HepG2 (cell line): ENCODE measurements at regions not wholly inside any gene's neighbourhood (a gene's known extent, or its start where the extent isn't known, plus 50 kb on each side); places are given as distances from the start of the nearest gene placed in this dataset.

Experiments
- ATAC-seq: fragments of 200-7000 bp; cut with Tn5 transposase; 3 replicates; pipeline ENCODE4 v1.9.1; 2020; ENCODE audit warnings: mild to moderate bottlenecking, moderate library complexity
- BruUV-seq: library from RNA; stranded (reverse); fragments of 400-500 nt; replicated peaks from 2 replicates; lab custom pipeline; 2021; lab: Mats Ljungman, UMichigan
- CTCF ChIA-PET: fragments of 300-600 bp; formaldehyde crosslinking; extraction: SDS; loops from one replicate; lab custom pipeline; 2021; ENCODE audit warnings: low total read pairs, inconsistent platforms, low intra/inter-chr PET ratio; lab: Yijun Ruan, JAX
- POLR2A ChIA-PET: fragments of 350-600 bp; sonication (Branson Sonifier 250); formaldehyde crosslinking; loops from one replicate; lab custom pipeline; 2020; ENCODE audit warnings: antibody characterized with exemption, inconsistent platforms; lab: Yijun Ruan, JAX
- DNase-seq: peaks from one replicate; pipeline ENCODE4 v3.0.0-alpha.2; 2015; ENCODE audit warnings: low spot score
- FAIRE-seq: peaks from 3 replicates; lab custom pipeline; 2011; peaks lifted over from hg19 to GRCh38; lab: Jason Lieb, UNC
- H2AFZ ChIP-seq: one replicate; pipeline ENCODE4 v1.6.1; 2011; ENCODE audit warnings: low read length, inconsistent platforms
- H3K27ac ChIP-seq: fragments of 300-600 bp; 3 replicates; pipeline ENCODE4 v1.8.0; 2011; ENCODE audit warnings: mixed run types, mild to moderate bottlenecking, mixed read lengths, low read length, inconsistent platforms; ENCODE audit not compliant: insufficient read depth; ENCODE audit errors: extremely low read length
- H3K27me3 ChIP-seq, 2 experiments: fragments of 200-600 bp in 1 of 2; 2 replicates in 1 of 2; 3 replicates in 1 of 2; pipeline versions ENCODE4 v1.6.0 to v1.8.0; 2011; ENCODE audit warnings: low read length in 2 of 2, mild to moderate bottlenecking in 2 of 2, moderate library complexity in 2 of 2, inconsistent platforms in 1 of 2; ENCODE audit not compliant: insufficient read depth in 2 of 2, control insufficient read depth in 1 of 2
- H3K36me3 ChIP-seq, 2 experiments: fragments of 200-600 bp in 1 of 2; replicated peaks in 1 of 2; 2 replicates in 1 of 2; 3 replicates in 1 of 2; pipeline versions ENCODE4 v1.5.1 to v1.8.0; 2011; ENCODE audit warnings: low read length in 2 of 2, inconsistent platforms in 1 of 2; ENCODE audit not compliant: insufficient read depth in 2 of 2, control insufficient read depth in 1 of 2
- H3K4me1 ChIP-seq: 2 replicates; pipeline ENCODE4 v1.5.1; 2012; ENCODE audit warnings: low read length, inconsistent platforms; ENCODE audit not compliant: insufficient read depth
- H3K4me2 ChIP-seq: 2 replicates; pipeline ENCODE4 v1.6.0; 2011; ENCODE audit warnings: low read depth, low read length, inconsistent platforms
- H3K4me3 ChIP-seq, 3 experiments: fragments of 200-600 bp in 1 of 3; sonication (generic), shearing (Covaris generic) in 1 of 3; replicated peaks in 1 of 3; 2 replicates each; pipeline ENCODE4 v1.5.1; 2011 to 2016; ENCODE audit warnings: low read length in 3 of 3, inconsistent platforms in 2 of 3, low read depth in 2 of 3, mild to moderate bottlenecking in 2 of 3, control low read depth in 1 of 3, mixed read lengths in 1 of 3; ENCODE audit not compliant: insufficient read depth in 1 of 3
- H3K79me2 ChIP-seq: one replicate; pipeline ENCODE4 v1.6.1; 2011; ENCODE audit warnings: low read length, inconsistent platforms; ENCODE audit not compliant: insufficient read depth
- H3K9ac ChIP-seq: 2 replicates; pipeline ENCODE4 v1.6.0; 2011; ENCODE audit warnings: mild to moderate bottlenecking, low read depth, low read length, inconsistent platforms; ENCODE audit not compliant: insufficient read depth
- H3K9me3 ChIP-seq: 2 replicates; pipeline ENCODE4 v1.5.1; 2012; ENCODE audit warnings: mild to moderate bottlenecking, low read length
- H4K20me1 ChIP-seq: 2 replicates; pipeline ENCODE4 v1.6.0; 2011; ENCODE audit warnings: inconsistent platforms, mild to moderate bottlenecking, low read length, moderate library complexity; ENCODE audit not compliant: insufficient read depth
- ETV6 ChIP-seq: sonication (generic); formaldehyde crosslinking; conservative IDR thresholded peaks from 2 replicates; pipeline ENCODE4 v1.4.0; 2020; ENCODE audit warnings: missing genetic modification reagents
- GLI4 ChIP-seq: sonication (generic); formaldehyde crosslinking; IDR thresholded peaks from 2 replicates; pipeline ENCODE4 v1.5.1; 2020; ENCODE audit warnings: missing genetic modification reagents, mild to moderate bottlenecking, moderate library complexity, borderline replicate concordance
- HNRNPUL1 ChIP-seq: fragments of 200-400 bp; formaldehyde crosslinking; IDR thresholded peaks from 2 replicates; pipeline ENCODE4 v1.6.1; 2017; ENCODE audit warnings: low read depth, mild to moderate bottlenecking, low read length, moderate library complexity
- MAFF ChIP-seq: IDR thresholded peaks from 2 replicates; pipeline ENCODE4 v1.6.1; 2011; ENCODE audit warnings: low read depth, low read length, improper control_type of control experiment
- MAFK ChIP-seq, 2 experiments: IDR thresholded peaks in 1 of 2; conservative IDR thresholded peaks in 1 of 2; 2 replicates each; pipeline ENCODE4 v1.6.1; 2011; ENCODE audit warnings: improper control_type of control experiment in 2 of 2, low read length in 2 of 2
- PAWR ChIP-seq: sonication (generic); formaldehyde crosslinking; IDR thresholded peaks from 2 replicates; pipeline ENCODE4 v1.4.0; 2020; ENCODE audit warnings: missing genetic modification reagents, mild to moderate bottlenecking, borderline replicate concordance
- SP5 ChIP-seq: IDR thresholded peaks from 2 replicates; pipeline ENCODE4 v1.6.1; 2016; ENCODE audit warnings: low read depth, borderline replicate concordance
- ZSCAN12 ChIP-seq: sonication (generic); formaldehyde crosslinking; IDR thresholded peaks from 2 replicates; pipeline ENCODE4 v1.9.0; 2021; ENCODE audit warnings: mild to moderate bottlenecking, missing genetic modification reagents
- WGBS: methylation state at CpG from one replicate; pipeline ENCODE4 v1.1.6; 2017; ENCODE audit warnings: low lambda C conversion rate; 5-methylcytosine and 5-hydroxymethylcytosine counted together
- in situ Hi-C: cut with HindIII; loops from 2 replicates; pipeline ENCODE4 v1.10.0; 2017; ENCODE audit warnings: low pct_unique_long_range_greater_than_20kb; ENCODE audit not compliant: extremely low pct_ligation_motif_present
- intact Hi-C: fragments of 100-400 bp; cut with micrococcal nuclease; formaldehyde crosslinking; loops from one replicate; pipeline ENCODE4 v1.10.0; 2022; ENCODE audit not compliant: unreplicated experiment
- TF ChIP-seq, protein P1 (sequence below), 2 experiments: sonication (generic) in 1 of 2; formaldehyde crosslinking in 1 of 2; IDR thresholded peaks; 2 replicates each; pipeline versions ENCODE4 v1.4.0 to v1.6.1; 2018 to 2020; ENCODE audit warnings: missing genetic modification reagents in 2 of 2, borderline replicate concordance in 1 of 2, low read depth in 1 of 2, mild to moderate bottlenecking in 1 of 2, missing biosample characterization in 1 of 2

DNA sequence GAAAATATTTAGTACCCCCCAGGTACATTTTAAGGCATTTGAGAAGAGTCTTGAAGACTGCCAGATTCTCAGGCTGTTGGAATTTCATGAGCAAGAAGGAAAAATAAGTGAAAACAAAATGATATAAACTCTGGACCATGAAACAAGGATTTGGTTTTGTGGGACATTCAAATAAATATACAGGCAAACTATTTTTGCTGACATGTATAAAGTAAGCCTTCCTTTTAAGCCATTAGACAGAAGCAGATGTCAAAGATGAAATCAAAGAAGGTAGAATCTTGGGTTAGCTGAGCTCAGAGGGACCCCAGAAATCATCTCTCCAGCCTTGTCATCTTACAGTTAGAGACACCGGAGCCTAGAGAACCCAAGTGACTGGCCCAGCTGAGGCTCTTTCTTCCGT is 51.3 kb upstream of the ACSL3 start:
- TF ChIP-seq HNRNPUL1 (no peak), MAFK (conservative IDR thresholded peaks at IDR 0.05 in 1 of 2, IDR thresholded peaks at IDR 0.05 in 1 of 2; ENCODE audit: low read length in 2 of 2) (peak; percentile 73 to 85), MAFF (peak; percentile 77)
- Histone ChIP-seq H2AFZ (no peak overlapping the region), H3K27ac (no peak overlapping the region), H4K20me1 (no peaks in the 10 kb centered on the region), H3K9me3 (no peaks in the 10 kb centered on the region), H3K36me3 (no peaks in the 10 kb centered on the region), H3K27me3 (no peaks in the 10 kb centered on the region), H3K4me1 (peaks cover 54% of the 10 kb centered on the region), H3K79me2 (no peaks in the 10 kb centered on the region), H3K4me2 (no peak overlapping the region), H3K9ac (no peak overlapping the region), H3K4me3 (no peak overlapping the region)
- intact Hi-C loops, result no loop called here
- POLR2A ChIA-PET, result no interaction called here
- FAIRE-seq (no peak), DNase-seq (no peak), ATAC-seq (no peak)
- BruUV-seq, result no TSS peak
- 98% methylated on average over 2 of the region's 2 CpGs for WGBS
- in situ Hi-C loops, result no loop called here
- CTCF ChIA-PET, result no interaction called here

DNA sequence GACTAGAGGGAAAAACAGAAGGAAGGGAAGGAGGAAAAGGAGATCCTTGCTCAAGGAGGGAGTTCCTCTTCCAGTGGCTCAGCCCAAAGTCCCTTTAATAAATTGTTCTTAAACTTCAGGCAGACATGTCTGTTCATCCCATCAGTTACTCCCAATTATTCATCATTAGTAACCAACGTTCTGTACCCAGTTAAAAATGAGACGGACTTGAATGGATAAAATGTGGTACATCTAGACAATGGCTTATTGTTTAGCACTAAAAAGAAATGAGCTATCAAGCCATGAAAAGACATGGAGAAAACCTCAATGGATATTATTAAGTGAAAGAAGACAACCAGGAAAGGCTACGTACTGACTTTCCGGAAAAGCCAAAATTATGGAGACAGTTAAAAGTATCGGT is 50.8 kb upstream of the ACSL3 start:
- Histone ChIP-seq H3K9me3 (no peaks in the 10 kb centered on the region), H3K27ac (no peak overlapping the region), H3K27me3 (peaks cover 0 to 1% of the 10 kb centered on the region in 2 experiments; a peak in 1 of 5 replicates), H3K36me3 (no peaks in the 10 kb centered on the region), H3K79me2 (no peaks in the 10 kb centered on the region), H3K4me2 (no peak overlapping the region), H3K4me3 (no peak overlapping the region), H3K9ac (no peak overlapping the region), H2AFZ (no peak overlapping the region), H4K20me1 (no peaks in the 10 kb centered on the region), H3K4me1 (peaks cover 51% of the 10 kb centered on the region)
- 95% methylated on average over 5 of the region's 5 CpGs for WGBS
- ATAC-seq, result no peak
- ChIA-PET POLR2A (no interaction called here), CTCF (no interaction called here)
- TF ChIP-seq ETV6 (CRISPR knock-in tag) (no peak), GLI4 (no peak), MAFF (no peak), PAWR (CRISPR knock-in tag) (no peak), SP5 (CRISPR knock-in tag) (no peak), ZSCAN12 (no peak)
- TF ChIP-seq, protein P1, sequence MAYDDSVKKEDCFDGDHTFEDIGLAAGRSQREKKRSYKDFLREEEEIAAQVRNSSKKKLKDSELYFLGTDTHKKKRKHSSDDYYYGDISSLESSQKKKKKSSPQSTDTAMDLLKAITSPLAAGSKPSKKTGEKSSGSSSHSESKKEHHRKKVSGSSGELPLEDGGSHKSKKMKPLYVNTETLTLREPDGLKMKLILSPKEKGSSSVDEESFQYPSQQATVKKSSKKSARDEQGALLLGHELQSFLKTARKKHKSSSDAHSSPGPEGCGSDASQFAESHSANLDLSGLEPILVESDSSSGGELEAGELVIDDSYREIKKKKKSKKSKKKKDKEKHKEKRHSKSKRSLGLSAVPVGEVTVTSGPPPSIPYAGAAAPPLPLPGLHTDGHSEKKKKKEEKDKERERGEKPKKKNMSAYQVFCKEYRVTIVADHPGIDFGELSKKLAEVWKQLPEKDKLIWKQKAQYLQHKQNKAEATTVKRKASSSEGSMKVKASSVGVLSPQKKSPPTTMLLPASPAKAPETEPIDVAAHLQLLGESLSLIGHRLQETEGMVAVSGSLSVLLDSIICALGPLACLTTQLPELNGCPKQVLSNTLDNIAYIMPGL (CRISPR knock-in tag; IDR thresholded peaks at IDR 0.05; ENCODE audit: borderline replicate concordance in 1 of 2, low read depth in 1 of 2), result no peak
- in situ Hi-C loops (no loop called here), intact Hi-C loops (no loop called here)
- no peak for DNase-seq
- no TSS peak for BruUV-seq
- FAIRE-seq, result no peak
